ENCODE measurements at regions not wholly inside any gene's neighbourhood (a gene's known extent, or its start where the extent isn't known, plus 50 kb on each side); places are given as distances from the start of the nearest gene placed in this dataset.

GRCh38 chr4:111011458-111011857 is 388.6 kb upstream of the PITX2 start:
- Histone ChIP-seq H3K18ac (ENCODE audit: extremely low read depth, low read length) (no peak overlapping the region), H3K4ac (replicated peaks; ENCODE audit: insufficient read length, low read depth, low read length) (no peak overlapping the region), H2BK120ac (replicated peaks; ENCODE audit: low read depth, low read length) (no peak overlapping the region), H4K8ac (ENCODE audit: extremely low read depth, insufficient read depth, low read length) (no peak overlapping the region), H3K36me3 (ENCODE audit: control insufficient read depth in 2 of 4, insufficient read depth in 4 of 4, low read length in 3 of 4) (no peaks in the 10 kb centered on the region), H2BK5ac (ENCODE audit: low read depth, low read length) (no peak overlapping the region), H2AK5ac (ENCODE audit: low read depth, low read length) (no peak overlapping the region), H3K27ac (ENCODE audit: low read depth, low read length) (no peak overlapping the region), H2BK20ac (ENCODE audit: low read length) (no peak overlapping the region), H3K79me1 (ENCODE audit: low read depth, low read length) (no peaks in the 10 kb centered on the region), H3K4me2 (ENCODE audit: insufficient read depth in 1 of 2, low read depth in 2 of 2, low read length in 2 of 2) (no peak overlapping the region), H2AFZ (ENCODE audit: low read length) (no peak overlapping the region), H3K4me1 (replicated peaks in 1 of 4; ENCODE audit: control insufficient read depth in 3 of 4, insufficient read depth in 4 of 4, low read length in 3 of 4) (no peaks in the 10 kb centered on the region), H3K23me2 (ENCODE audit: low read depth, low read length) (no peaks in the 10 kb centered on the region), H3K4me3 (ENCODE audit: extremely low read depth in 1 of 4, insufficient read depth in 2 of 4, low read depth in 3 of 4, low read length in 4 of 4) (no peak overlapping the region), H3K56ac (replicated peaks; ENCODE audit: insufficient read length, low read depth, low read length) (no peak overlapping the region), H3K14ac (ENCODE audit: insufficient read length) (no peak overlapping the region), H3K79me2 (ENCODE audit: control insufficient read depth in 1 of 2, insufficient read depth in 2 of 2, low read length in 2 of 2) (no peaks in the 10 kb centered on the region), H3K23ac (ENCODE audit: insufficient read length) (no peak overlapping the region), H3K27me3 (replicated peaks in 1 of 4; ENCODE audit: control insufficient read depth in 3 of 4, extremely low read depth in 1 of 4, insufficient read depth in 3 of 4, low read length in 3 of 4) (peaks cover 0 to 1% (median 0%) of the 10 kb centered on the region in 4 experiments; a peak in 2 of 7 replicates), H3K9me3 (ENCODE audit: insufficient read depth in 2 of 2, low read depth in 1 of 2, low read length in 1 of 2) (no peaks in the 10 kb centered on the region), H2BK12ac (ENCODE audit: low read depth, low read length) (no peak overlapping the region), H4K20me1 (replicated peaks in 1 of 2; ENCODE audit: control insufficient read depth in 1 of 2, insufficient read depth in 2 of 2, low read length in 2 of 2) (no peaks in the 10 kb centered on the region), H2BK15ac (ENCODE audit: low read length) (no peak overlapping the region), H3K9ac (replicated peaks in 1 of 4; ENCODE audit: extremely low read depth in 1 of 4, low read depth in 3 of 4, low read length in 3 of 4) (no peak overlapping the region), H4K91ac (replicated peaks; ENCODE audit: insufficient read length, low read length) (no peak overlapping the region), H4K5ac (ENCODE audit: insufficient read length, low read depth, low read length) (no peak overlapping the region)
- CTCF ChIA-PET (ENCODE audit: partially characterized antibody), result no interaction called here
- POLR2A ChIA-PET (ENCODE audit: partially characterized antibody), result no interaction called here
- no peak for FAIRE-seq
- 88% methylated on average over 2 of the region's 2 CpGs; no CpG with 5 or more reads in 1 of the 2 experiments for WGBS, 2 experiments (ENCODE audit: extremely low coverage in 1 of 2, insufficient coverage in 1 of 2, insufficient read length in 1 of 2, insufficient replicate concordance in 2 of 2, low coverage in 1 of 2, low lambda C conversion rate in 2 of 2, missing lambda C conversion rate in 1 of 2)
- DNase-seq (ENCODE audit: low read depth in 1 of 2, low spot score in 2 of 2), result no peak
- TF ChIP-seq SIN3A (conservative IDR thresholded peaks at IDR 0.05 in 1 of 2, IDR thresholded peaks at IDR 0.05 in 1 of 2; ENCODE audit: low read depth in 1 of 2, low read length in 2 of 2), result no peak
- no peak for TF ChIP-seq SP4 (IDR thresholded peaks at IDR 0.05; ENCODE audit: low read length)
- TF ChIP-seq RXRA (IDR thresholded peaks at IDR 0.05; ENCODE audit: insufficient read depth, low read depth, low read length), result no peak
- no peak for TF ChIP-seq SAP30 (IDR thresholded peaks at IDR 0.05; ENCODE audit: insufficient read depth, insufficient replicate concordance, low read length)
- no peak for TF ChIP-seq SIRT6 (IDR thresholded peaks at IDR 0.05; ENCODE audit: low read length)
- no peak for TF ChIP-seq CHD2 (IDR thresholded peaks at IDR 0.05; ENCODE audit: low read length)
- no peak for TF ChIP-seq E2F6 (IDR thresholded peaks at IDR 0.05)
- no peak for TF ChIP-seq RAD21 (IDR thresholded peaks at IDR 0.05 in 1 of 2, conservative IDR thresholded peaks at IDR 0.05 in 1 of 2; ENCODE audit: low read depth in 2 of 2, low read length in 2 of 2)
- TF ChIP-seq TAF7 (optimal IDR thresholded peaks at IDR 0.05; ENCODE audit: borderline replicate concordance, low read depth, low read length), result no peak
- TF ChIP-seq SIX5 (IDR thresholded peaks at IDR 0.05; ENCODE audit: low read depth, low read length), result no peak
- no peak for TF ChIP-seq CBX5 (IDR thresholded peaks at IDR 0.05; ENCODE audit: low read depth, low read length)
- no peak for TF ChIP-seq TCF12 (IDR thresholded peaks at IDR 0.05; ENCODE audit: low read depth, low read length)
- TF ChIP-seq CHD1 (IDR thresholded peaks at IDR 0.05; ENCODE audit: low read depth, low read length), result no peak
